Epithelial cell of esophagus (primary cell): ENCODE measurements at regions not wholly inside any gene's neighbourhood (a gene's known extent, or its start where the extent isn't known, plus 50 kb on each side); places are given as distances from the start of the nearest gene placed in this dataset.

Source experiments
- DNase-seq: peaks from one replicate; pipeline ENCODE4 v3.0.0; 2010; ENCODE audit warnings: low read depth
- H3K4me3 ChIP-seq: 2 replicates; pipeline ENCODE4 v1.5.1; 2011; ENCODE audit warnings: mild to moderate bottlenecking, low read length, control low read depth
- CTCF ChIP-seq: IDR thresholded peaks from 2 replicates; pipeline ENCODE4 v1.5.1; 2011; ENCODE audit warnings: low read depth, mild to moderate bottlenecking, low read length, control low read depth, inconsistent platforms; ENCODE audit not compliant: insufficient read depth; ENCODE audit errors: missing control alignments

DNA sequence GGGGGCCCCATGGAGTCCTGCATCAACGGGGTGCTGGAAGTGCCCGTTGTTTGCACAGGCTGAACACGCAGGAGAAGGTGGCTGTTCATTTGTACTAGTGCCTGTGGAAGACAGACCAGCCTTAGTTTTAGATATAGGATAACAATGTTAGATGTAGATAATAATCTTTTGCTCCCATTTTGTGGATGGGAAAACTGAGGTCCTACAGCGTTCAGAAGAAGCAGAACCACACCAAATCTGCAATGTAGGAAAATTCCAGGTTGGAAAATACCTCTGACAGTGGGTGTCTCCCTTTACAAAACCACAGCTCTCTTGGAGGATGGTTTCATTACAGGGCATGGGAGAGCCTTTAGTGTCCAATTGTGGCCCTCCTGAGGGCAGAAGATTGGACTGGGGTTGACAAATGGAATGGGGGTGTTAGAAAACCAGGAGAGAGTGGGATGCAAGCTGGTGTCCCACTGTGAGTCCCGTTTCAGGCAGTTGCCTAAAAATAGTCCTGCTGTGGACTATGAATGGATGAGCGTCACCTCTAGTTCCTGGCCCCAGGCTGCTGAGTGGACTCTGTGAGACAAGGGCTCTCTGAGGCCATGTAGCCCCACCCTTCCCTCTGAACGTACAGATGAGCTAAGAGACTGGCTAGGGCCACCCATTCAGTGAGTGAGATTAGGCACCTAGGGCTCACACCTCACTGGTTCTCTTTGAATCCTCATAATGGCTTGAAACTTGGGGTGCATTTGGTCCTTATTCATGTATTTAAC lies 508.8 kb downstream of the MN1 start:
- H3K4me3 ChIP-seq: no peak overlapping the region
- peak; percentile 7 for DNase-seq
- TF ChIP-seq CTCF: no peak

DNA sequence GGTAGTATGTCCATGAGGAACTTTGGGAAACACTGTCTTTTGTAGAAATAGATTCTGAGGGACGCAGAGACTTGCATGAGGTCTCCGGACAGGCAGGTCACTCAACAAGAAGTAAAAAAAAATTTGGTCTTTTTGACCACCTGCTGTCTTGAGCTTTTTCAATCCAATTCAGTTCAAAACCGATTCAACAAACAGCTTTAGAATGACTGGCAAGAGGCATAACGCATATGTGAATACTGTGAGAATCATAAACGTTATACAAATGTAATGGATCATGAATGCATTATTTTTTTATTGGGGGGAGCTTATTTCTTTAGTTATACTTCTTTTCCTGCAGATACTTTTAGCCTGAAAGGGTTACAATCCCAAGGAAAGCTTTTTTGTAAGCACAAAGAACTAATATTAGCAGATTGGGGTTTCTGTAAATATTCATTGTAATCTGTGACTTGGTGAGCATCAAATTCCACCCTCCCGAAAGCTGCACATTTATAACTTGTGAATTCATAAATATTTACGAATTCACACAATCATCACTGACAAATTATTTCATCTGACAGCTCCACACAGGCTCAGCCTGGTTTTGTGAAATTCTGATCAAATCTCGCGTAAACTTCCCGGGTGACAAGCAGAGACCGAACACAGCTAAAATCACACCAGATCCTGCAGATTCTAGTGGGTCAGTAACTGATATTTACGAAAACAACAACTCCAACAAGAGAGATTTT lies 507.7 kb downstream of the MN1 start:
- DNase-seq: no peak
- TF ChIP-seq CTCF: no peak

DNA sequence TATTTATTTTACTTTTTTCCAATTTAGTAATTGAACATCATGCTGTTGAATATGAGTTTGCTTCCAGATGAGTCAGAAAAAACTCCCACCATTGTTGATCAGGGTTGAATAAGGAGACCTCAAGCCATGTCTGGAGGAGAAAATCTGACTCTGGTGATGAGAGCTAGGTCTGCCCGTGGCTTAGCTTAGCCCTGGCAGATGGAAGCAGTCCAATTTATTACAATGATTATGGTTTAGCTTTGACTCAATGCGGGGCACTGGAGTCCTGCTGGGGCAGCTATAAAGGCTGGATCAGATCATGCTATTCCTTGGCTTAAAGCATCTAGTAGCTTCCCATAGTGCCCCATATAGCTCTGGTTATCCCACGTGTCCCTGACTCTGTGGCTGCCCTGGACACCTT lies 506.5 kb downstream of the MN1 start:
- TF ChIP-seq CTCF: no peak
- H3K4me3 ChIP-seq: no peak overlapping the region
- DNase-seq: no peak

More for the DNA sequence above, 507.7 kb downstream of the MN1 start:
- H3K4me3 ChIP-seq: no peak overlapping the region

DNA sequence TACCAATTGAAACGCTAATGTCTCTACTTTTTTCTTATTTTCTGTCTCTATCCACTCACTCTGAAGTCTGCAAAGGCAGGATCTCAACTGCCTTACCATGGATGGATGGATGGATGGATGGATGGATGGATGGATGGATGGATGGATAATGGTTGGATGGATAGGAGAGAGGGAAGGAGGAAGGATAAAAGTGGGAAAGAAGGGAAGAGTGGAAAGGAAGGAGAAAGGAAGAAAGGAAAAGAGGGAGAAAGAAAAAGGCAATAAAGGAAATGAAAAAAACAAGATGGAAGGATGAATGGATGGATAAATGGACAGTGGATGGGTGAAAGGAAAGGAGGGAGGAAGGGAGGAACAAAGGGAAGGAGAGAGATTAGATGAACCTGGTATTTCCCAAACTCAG lies 506.0 kb downstream of the MN1 start:
- no peak for DNase-seq
- no peak overlapping the region for H3K4me3 ChIP-seq
- TF ChIP-seq CTCF: no peak

DNA sequence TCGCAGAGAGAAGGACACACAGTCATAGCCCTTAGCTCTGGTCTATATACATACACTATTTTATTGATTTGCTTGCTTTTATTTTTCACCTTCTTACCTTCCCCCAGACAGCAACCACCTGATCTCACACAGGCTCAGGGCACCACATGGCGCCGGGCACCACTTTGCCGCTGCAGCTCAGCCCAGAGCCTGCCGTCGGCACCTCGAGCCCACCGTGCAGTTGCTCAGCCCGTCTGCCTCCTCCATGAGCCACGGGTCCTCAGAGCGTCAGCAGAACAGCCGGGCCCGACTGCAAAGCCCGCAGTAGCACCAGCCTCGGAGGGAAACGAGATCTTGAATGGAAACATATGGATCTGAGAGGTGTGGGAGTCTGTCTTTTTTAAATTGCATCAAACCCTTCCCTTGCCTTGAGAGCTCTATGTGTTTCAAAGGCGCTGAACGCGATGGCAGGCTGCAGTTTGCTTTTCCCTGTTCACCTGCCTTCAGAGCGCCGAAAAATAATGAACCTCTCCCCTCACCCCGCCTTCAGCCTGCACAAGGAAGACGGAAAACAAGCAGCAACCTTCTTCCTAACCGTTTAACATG lies 505.4 kb downstream of the MN1 start:
- DNase-seq: no peak
- no peak overlapping the region for H3K4me3 ChIP-seq
- TF ChIP-seq CTCF: no peak

GRCh38 chr22:27297125-27297524 lies 504.4 kb downstream of the MN1 start:
- DNase-seq: no peak
- no peak for TF ChIP-seq CTCF
- no peak overlapping the region for H3K4me3 ChIP-seq
